ENCODE measurements at regions not wholly inside any gene's neighbourhood (a gene's known extent, or its start where the extent isn't known, plus 50 kb on each side); places are given as distances from the start of the nearest gene placed in this dataset.
"Not testable (repeated sequence)": the region's sequence is repeated elsewhere in the genome, so short reads cannot be mapped to it uniquely, and the experiment has no call there.

- Histone ChIP-seq H3K4me3 (no peak overlapping the region), H3K4me1 (no peaks in the 10 kb centered on the region), H3K36me3 (no peaks in the 10 kb centered on the region), H3K9me3 (no peaks in the 10 kb centered on the region), H3K27me3 (no peaks in the 10 kb centered on the region), H3K27ac (no peak overlapping the region)
- 82% methylated on average over 10 of the region's 10 CpGs for WGBS
- no peak for DNase-seq (ENCODE audit: low spot score in 2 of 2)
- TF ChIP-seq EP300 (IDR thresholded peaks at IDR 0.05) (no peak), POLR2A (IDR thresholded peaks at IDR 0.05) (no peak), CTCF (IDR thresholded peaks at IDR 0.05) (no peak), POLR2AphosphoS5 (IDR thresholded peaks at IDR 0.05) (no peak)
Observed at GRCh38 chr9:2427120-2427891, 194.3 kb upstream of the VLDLR start.

- no peaks in the 10 kb centered on the region for H3K4me1 ChIP-seq
- DNase-seq (ENCODE audit: low spot score in 2 of 2), result no peak
- no peaks in the 10 kb centered on the region for H3K36me3 ChIP-seq
- H3K27ac ChIP-seq, result no peak overlapping the region
- H3K4me3 ChIP-seq, result no peak overlapping the region
- H3K9me3 ChIP-seq, result no peaks in the 10 kb centered on the region
- TF ChIP-seq POLR2AphosphoS5 (IDR thresholded peaks at IDR 0.05) (no peak), POLR2A (IDR thresholded peaks at IDR 0.05) (no peak), CTCF (IDR thresholded peaks at IDR 0.05) (no peak), EP300 (IDR thresholded peaks at IDR 0.05) (no peak)
- 55% methylated on average over 3 of the region's 3 CpGs for WGBS
- no peaks in the 10 kb centered on the region for H3K27me3 ChIP-seq
Observed at GRCh38 chr9:2439957-2440356, 181.6 kb upstream of the VLDLR start.

GRCh38 chr9:2443933-2444332 lies 177.7 kb upstream of the VLDLR start:
- not testable (repeated sequence) for H3K9me3 ChIP-seq; H3K4me3 ChIP-seq; H3K27ac ChIP-seq; H3K36me3 ChIP-seq; H3K27me3 ChIP-seq; DNase-seq (ENCODE audit: low spot score in 2 of 2); H3K4me1 ChIP-seq
- 72% methylated on average over 1 of the region's 1 CpG for WGBS

- Histone ChIP-seq H3K27ac (no peak overlapping the region), H3K4me1 (no peaks in the 10 kb centered on the region), H3K36me3 (no peaks in the 10 kb centered on the region), H3K4me3 (no peak overlapping the region), H3K9me3 (no peaks in the 10 kb centered on the region), H3K27me3 (no peaks in the 10 kb centered on the region)
- no peak for DNase-seq (ENCODE audit: low spot score in 2 of 2)
- TF ChIP-seq POLR2AphosphoS5 (IDR thresholded peaks at IDR 0.05), result no peak
- no peak for TF ChIP-seq POLR2A (IDR thresholded peaks at IDR 0.05)
- no peak for TF ChIP-seq CTCF (IDR thresholded peaks at IDR 0.05)
- TF ChIP-seq EP300 (IDR thresholded peaks at IDR 0.05), result no peak
- 93% methylated on average over 1 of the region's 2 CpGs for WGBS
Observed at GRCh38 chr9:2448193-2448738, 173.3 kb upstream of the VLDLR start.

- no peaks in the 10 kb centered on the region for H3K4me1 ChIP-seq
- H3K27ac ChIP-seq, result no peak overlapping the region
- no peak overlapping the region for H3K4me3 ChIP-seq
- H3K36me3 ChIP-seq, result no peaks in the 10 kb centered on the region
- 75% methylated on average over 1 of the region's 1 CpG for WGBS
- TF ChIP-seq EP300 (IDR thresholded peaks at IDR 0.05) (no peak), POLR2AphosphoS5 (IDR thresholded peaks at IDR 0.05) (no peak), CTCF (IDR thresholded peaks at IDR 0.05) (no peak), POLR2A (IDR thresholded peaks at IDR 0.05) (no peak)
- no peak for DNase-seq (ENCODE audit: low spot score in 2 of 2)
- no peaks in the 10 kb centered on the region for H3K27me3 ChIP-seq
- H3K9me3 ChIP-seq, result no peaks in the 10 kb centered on the region
Observed at GRCh38 chr9:2453106-2453505, 168.5 kb upstream of the VLDLR start.
